ENCODE measurements at regions not wholly inside any gene's neighbourhood (a gene's known extent, or its start where the extent isn't known, plus 50 kb on each side); places are given as distances from the start of the nearest gene placed in this dataset.

DNA sequence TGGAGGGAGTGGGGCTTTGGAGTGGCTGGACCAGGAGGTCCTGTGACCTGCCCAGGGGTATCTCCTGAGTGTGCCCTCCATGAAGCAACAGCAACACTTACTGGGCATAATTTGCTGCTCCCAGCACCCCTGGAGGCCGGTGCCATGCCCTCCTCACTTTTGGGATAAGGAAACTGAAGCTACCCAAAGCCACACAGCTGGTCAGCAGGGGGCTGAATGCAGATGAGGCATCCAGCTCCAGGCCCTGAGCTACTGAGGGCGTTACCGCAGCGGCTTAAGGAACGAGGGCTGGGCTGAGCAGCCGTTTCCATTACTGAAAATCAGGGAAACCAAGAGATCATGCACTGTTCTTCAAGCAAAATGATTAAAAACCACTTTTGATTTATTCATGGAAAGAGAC, 408.9 kb downstream of the GLRX3 start:
- TF ChIP-seq, protein P1, sequence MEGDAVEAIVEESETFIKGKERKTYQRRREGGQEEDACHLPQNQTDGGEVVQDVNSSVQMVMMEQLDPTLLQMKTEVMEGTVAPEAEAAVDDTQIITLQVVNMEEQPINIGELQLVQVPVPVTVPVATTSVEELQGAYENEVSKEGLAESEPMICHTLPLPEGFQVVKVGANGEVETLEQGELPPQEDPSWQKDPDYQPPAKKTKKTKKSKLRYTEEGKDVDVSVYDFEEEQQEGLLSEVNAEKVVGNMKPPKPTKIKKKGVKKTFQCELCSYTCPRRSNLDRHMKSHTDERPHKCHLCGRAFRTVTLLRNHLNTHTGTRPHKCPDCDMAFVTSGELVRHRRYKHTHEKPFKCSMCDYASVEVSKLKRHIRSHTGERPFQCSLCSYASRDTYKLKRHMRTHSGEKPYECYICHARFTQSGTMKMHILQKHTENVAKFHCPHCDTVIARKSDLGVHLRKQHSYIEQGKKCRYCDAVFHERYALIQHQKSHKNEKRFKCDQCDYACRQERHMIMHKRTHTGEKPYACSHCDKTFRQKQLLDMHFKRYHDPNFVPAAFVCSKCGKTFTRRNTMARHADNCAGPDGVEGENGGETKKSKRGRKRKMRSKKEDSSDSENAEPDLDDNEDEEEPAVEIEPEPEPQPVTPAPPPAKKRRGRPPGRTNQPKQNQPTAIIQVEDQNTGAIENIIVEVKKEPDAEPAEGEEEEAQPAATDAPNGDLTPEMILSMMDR (conservative IDR thresholded peaks at IDR 0.05; ENCODE audit: low read depth, low read length) = no peak
- TF ChIP-seq EZH2 (IDR thresholded peaks at IDR 0.05; ENCODE audit: low read length, unreplicated experiment) (no peak), EZH2phosphoT487 (IDR thresholded peaks at IDR 0.05; ENCODE audit: borderline replicate concordance, low read length) (no peak)
